ENCODE measurements at regions not wholly inside any gene's neighbourhood (a gene's known extent, or its start where the extent isn't known, plus 50 kb on each side); places are given as distances from the start of the nearest gene placed in this dataset.

- H3K4me3 ChIP-seq: no peak overlapping the region
- H3K27me3 ChIP-seq: no peaks in the 10 kb centered on the region
- no peaks in the 10 kb centered on the region for H3K36me3 ChIP-seq
- DNase-seq: no peak
- WGBS, 2 donors: 62 to 67% methylated on average over 4 of the region's 4 CpGs
- no peak overlapping the region for H3K27ac ChIP-seq
- H3K4me1 ChIP-seq: no peaks in the 10 kb centered on the region
- intact Hi-C loops (cut with DNase I): no loop called here
- H3K9me3 ChIP-seq: no peaks in the 10 kb centered on the region
- TF ChIP-seq POLR2A (IDR thresholded peaks at IDR 0.05) (no peak), CTCF (IDR thresholded peaks at IDR 0.05) (no peak)
These were observed 105.0 kb upstream of the RASSF8 start for GRCh38 chr12:25853316-25854095.

- Histone ChIP-seq H3K27me3 (no peaks in the 10 kb centered on the region), H3K4me1 (no peaks in the 10 kb centered on the region), H3K4me3 (no peak overlapping the region), H3K27ac (no peak overlapping the region), H3K9me3 (no peaks in the 10 kb centered on the region), H3K36me3 (no peaks in the 10 kb centered on the region)
- no peak for DNase-seq
- TF ChIP-seq CTCF (IDR thresholded peaks at IDR 0.05): no peak
- TF ChIP-seq POLR2A (IDR thresholded peaks at IDR 0.05): no peak
- WGBS, 2 donors: 72 to 80% methylated on average over 7 of the region's 7 CpGs
- intact Hi-C loops (cut with DNase I): no loop called here
These were observed 103.5 kb upstream of the RASSF8 start for GRCh38 chr12:25854991-25855390.

- WGBS, 2 donors: 62 to 74% methylated on average over 3 of the region's 3 CpGs
- H3K36me3 ChIP-seq: no peaks in the 10 kb centered on the region
- no peak overlapping the region for H3K4me3 ChIP-seq
- H3K4me1 ChIP-seq: no peaks in the 10 kb centered on the region
- H3K27ac ChIP-seq: no peak overlapping the region
- TF ChIP-seq POLR2A (IDR thresholded peaks at IDR 0.05): no peak
- no peak for DNase-seq
- intact Hi-C loops (cut with DNase I): no loop called here
- H3K27me3 ChIP-seq: no peaks in the 10 kb centered on the region
- H3K9me3 ChIP-seq: no peaks in the 10 kb centered on the region
These were observed 102.8 kb upstream of the RASSF8 start for GRCh38 chr12:25855716-25856115.

- 68 to 73% methylated on average over 7 of the region's 7 CpGs for whole genome bisulfite sequencing, 2 donors
- Histone ChIP-seq H3K4me3 (no peak overlapping the region), H3K27ac (no peak overlapping the region), H3K4me1 (no peaks in the 10 kb centered on the region), H3K9me3 (no peaks in the 10 kb centered on the region), H3K36me3 (no peaks in the 10 kb centered on the region), H3K27me3 (no peaks in the 10 kb centered on the region)
- TF ChIP-seq CTCF (IDR thresholded peaks at IDR 0.05): no peak
- TF ChIP-seq POLR2A (IDR thresholded peaks at IDR 0.05): no peak
- intact Hi-C loops (cut with DNase I): no loop called here
- no peak for DNase-seq
These were observed 98.5 kb upstream of the RASSF8 start for GRCh38 chr12:25859976-25860375.

- no peak overlapping the region for H3K27ac ChIP-seq
- no peak for DNase-seq
- no peaks in the 10 kb centered on the region for H3K27me3 ChIP-seq
- H3K36me3 ChIP-seq: no peaks in the 10 kb centered on the region
- WGBS, 2 donors: 63 to 72% methylated on average over 2 of the region's 2 CpGs
- intact Hi-C loops (cut with DNase I): no loop called here
- TF ChIP-seq CTCF (IDR thresholded peaks at IDR 0.05) (no peak), POLR2A (IDR thresholded peaks at IDR 0.05) (no peak)
- H3K4me3 ChIP-seq: no peak overlapping the region
- H3K4me1 ChIP-seq: no peaks in the 10 kb centered on the region
- no peaks in the 10 kb centered on the region for H3K9me3 ChIP-seq
These were observed 97.3 kb upstream of the RASSF8 start for GRCh38 chr12:25861226-25861625.

All from esophagus squamous epithelium (tissue), 5 donors.